ENCODE measurements at regions not wholly inside any gene's neighbourhood (a gene's known extent, or its start where the extent isn't known, plus 50 kb on each side); places are given as distances from the start of the nearest gene placed in this dataset.

DNA sequence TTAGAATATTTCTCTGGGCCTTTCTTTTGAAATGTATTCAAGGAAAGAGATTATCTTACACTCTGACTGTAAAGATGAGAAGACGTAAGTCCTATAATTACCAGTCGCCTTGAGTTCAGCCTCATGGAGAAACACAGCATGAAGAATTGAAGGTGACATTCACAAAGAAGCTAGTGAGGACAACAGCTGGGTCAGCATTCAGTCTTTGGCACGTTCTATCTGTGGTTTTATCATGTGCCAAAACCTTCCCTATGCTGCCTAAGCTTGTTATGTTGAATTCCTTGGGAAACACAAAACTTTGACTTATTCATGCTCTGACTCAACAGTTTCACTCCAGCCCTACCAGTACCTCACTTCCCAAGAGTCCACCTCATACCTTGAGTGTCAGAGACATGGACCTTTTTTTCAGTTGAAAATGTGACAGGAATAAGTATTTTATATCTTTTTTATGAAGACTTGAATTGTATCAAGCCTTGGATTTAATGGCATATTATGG, 198.8 kb upstream of the KIRREL3 start:
- TF ChIP-seq CTCF (conservative IDR thresholded peaks at IDR 0.05; ENCODE audit: low read depth, low read length) (no peak), RAD21 (IDR thresholded peaks at IDR 0.05; ENCODE audit: low read length) (no peak), POLR2A (IDR thresholded peaks at IDR 0.05; ENCODE audit: low read depth, low read length) (no peak), BHLHE40 (IDR thresholded peaks at IDR 0.05; ENCODE audit: low read depth, low read length) (no peak), MXI1 (IDR thresholded peaks at IDR 0.05; ENCODE audit: borderline replicate concordance, low read depth, low read length) (no peak), CEBPB (IDR thresholded peaks at IDR 0.05; ENCODE audit: low read depth, low read length) (no peak), RFX5 (IDR thresholded peaks at IDR 0.05; ENCODE audit: low read depth, low read length) (no peak)
- TF ChIP-seq, protein P1, sequence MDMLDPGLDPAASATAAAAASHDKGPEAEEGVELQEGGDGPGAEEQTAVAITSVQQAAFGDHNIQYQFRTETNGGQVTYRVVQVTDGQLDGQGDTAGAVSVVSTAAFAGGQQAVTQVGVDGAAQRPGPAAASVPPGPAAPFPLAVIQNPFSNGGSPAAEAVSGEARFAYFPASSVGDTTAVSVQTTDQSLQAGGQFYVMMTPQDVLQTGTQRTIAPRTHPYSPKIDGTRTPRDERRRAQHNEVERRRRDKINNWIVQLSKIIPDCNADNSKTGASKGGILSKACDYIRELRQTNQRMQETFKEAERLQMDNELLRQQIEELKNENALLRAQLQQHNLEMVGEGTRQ (IDR thresholded peaks at IDR 0.05; ENCODE audit: low read depth, low read length), result no peak
